LNCAP (cell line): ENCODE measurements at regions not wholly inside any gene's neighbourhood (a gene's known extent, or its start where the extent isn't known, plus 50 kb on each side); places are given as distances from the start of the nearest gene placed in this dataset.

Source experiments
- CTCF ChIP-seq: fragments of 450-650 bp; IDR thresholded peaks from 2 replicates; pipeline ENCODE4 v1.5.1; 2017; ENCODE audit warnings: mild to moderate bottlenecking

- TF ChIP-seq CTCF: no peak
Measured at GRCh38 chr4:111502626-111503025, 642.6 kb upstream of the FAM241A start.

GRCh38 chr4:111506706-111507105 lies 638.5 kb upstream of the FAM241A start:
- no peak for TF ChIP-seq CTCF

DNA sequence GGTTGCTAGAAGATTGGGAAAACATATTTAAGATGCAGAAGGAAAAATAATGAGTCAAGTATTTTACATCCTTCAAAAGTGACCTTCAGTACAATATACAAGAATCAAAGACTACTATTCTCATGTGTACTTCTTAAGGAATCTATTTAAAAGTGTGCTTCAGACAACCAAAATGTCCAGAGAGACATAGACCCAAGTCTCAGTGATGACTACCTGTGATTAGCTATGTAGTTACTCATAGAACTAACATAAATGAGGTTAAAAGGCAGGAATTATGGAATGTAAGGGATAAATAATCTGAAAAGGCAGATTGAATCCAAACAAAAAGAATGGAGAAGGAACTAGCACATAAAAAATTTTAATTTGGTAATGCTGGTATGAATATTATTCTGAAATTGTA lies 634.7 kb upstream of the FAM241A start:
- no peak for TF ChIP-seq CTCF

- no peak for TF ChIP-seq CTCF
Measured at GRCh38 chr4:111512081-111512783, 633.0 kb upstream of the FAM241A start.

DNA sequence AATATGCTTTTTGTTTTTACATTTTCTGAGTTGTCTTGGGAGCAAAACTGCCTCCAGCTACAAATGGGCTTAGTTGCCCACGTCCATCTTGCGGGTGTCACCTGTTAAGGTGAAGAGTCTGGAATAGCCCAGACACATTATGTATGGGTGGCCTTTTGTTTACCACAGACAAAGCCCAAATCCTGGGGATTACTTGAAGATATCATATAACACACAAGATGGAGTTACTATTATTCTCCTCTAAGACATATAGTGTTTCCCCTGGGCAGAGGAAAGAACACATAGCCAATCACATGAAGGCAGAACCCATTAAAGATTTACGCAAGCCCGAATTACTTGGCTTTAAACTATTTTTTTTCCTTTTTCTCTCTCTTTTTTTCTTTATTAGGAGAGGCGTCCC lies 625.6 kb upstream of the FAM241A start:
- no peak for TF ChIP-seq CTCF

- TF ChIP-seq CTCF: no peak
Measured at GRCh38 chr4:111530446-111530845, 614.8 kb upstream of the FAM241A start.

GRCh38 chr4:111535792-111536191 lies 609.5 kb upstream of the FAM241A start:
- TF ChIP-seq CTCF: no peak

- no peak for TF ChIP-seq CTCF
Measured at GRCh38 chr4:111537165-111537564, 608.1 kb upstream of the FAM241A start.
